ENCODE measurements at regions not wholly inside any gene's neighbourhood (a gene's known extent, or its start where the extent isn't known, plus 50 kb on each side); places are given as distances from the start of the nearest gene placed in this dataset.
A peak's percentile ranks its signal among the peaks of the same experiment; 100 is the strongest.

DNA sequence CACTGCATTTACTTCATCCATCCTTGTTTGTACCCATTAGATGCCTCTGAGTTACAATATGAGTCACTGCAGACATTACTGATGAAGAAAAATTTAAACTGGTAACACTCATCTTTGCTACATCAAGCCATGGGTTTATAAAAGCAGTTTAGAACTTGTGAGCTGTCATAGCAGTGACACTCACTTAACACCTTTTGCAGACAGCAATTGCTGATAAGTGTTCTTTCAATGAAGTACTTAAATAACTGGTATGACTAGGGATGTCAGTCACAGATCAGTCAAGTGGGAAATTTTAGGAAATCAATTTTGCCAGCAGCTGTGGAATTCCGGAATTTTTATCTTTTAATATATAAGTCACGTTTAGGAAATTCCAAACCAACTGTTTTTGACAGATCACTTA lies 643.0 kb downstream of the TBL1XR1 start:
- no peak for DNase-seq
- in situ Hi-C loops (cut with HindIII; ENCODE audit: low pct_ligation_motif_present, low pct_unique_long_range_greater_than_20kb, low sequenced_read_pairs), result no loop called here

DNA sequence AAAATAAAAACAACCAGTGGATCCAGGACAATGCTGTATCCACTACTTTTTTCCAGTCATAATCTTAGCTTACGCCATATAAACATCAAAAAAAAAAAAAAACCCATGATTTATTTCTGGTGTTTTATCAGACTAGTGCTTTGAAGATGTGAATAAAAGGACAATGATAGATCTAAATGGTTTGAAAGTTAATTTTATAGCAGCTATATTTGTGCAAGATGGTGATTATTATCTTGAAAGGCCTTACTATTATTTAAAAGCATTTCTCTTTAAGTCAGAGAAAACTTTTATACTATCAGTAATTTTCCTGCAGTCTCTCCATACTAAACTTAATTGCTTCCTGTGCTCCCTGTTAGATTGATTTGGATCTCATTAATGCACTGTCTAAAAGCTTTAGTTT lies 670.3 kb downstream of the TBL1XR1 start:
- in situ Hi-C loops (cut with HindIII; ENCODE audit: low pct_ligation_motif_present, low pct_unique_long_range_greater_than_20kb, low sequenced_read_pairs), result no loop called here
- no peak for DNase-seq

DNA sequence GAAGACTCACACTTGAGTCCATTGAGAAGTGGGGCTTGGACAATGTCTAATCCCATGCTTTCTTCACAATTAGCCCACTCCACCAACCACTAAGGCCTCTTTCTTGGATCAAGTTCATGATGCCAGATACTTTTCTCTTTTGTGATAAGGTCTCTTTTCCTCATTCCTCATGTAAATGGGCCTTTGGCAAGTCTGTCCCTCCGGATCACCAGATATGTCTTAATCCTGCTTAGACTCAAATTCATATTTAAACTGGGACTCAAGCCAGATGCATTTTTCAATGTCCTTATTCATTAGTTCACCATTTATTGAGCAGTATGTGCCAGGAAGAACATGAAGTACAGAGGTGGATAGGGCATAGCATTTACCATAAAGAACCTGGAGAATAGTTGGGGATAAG lies 671.1 kb downstream of the TBL1XR1 start:
- DNase-seq, result no peak
- in situ Hi-C loops (cut with HindIII; ENCODE audit: low pct_ligation_motif_present, low pct_unique_long_range_greater_than_20kb, low sequenced_read_pairs), result no loop called here

DNA sequence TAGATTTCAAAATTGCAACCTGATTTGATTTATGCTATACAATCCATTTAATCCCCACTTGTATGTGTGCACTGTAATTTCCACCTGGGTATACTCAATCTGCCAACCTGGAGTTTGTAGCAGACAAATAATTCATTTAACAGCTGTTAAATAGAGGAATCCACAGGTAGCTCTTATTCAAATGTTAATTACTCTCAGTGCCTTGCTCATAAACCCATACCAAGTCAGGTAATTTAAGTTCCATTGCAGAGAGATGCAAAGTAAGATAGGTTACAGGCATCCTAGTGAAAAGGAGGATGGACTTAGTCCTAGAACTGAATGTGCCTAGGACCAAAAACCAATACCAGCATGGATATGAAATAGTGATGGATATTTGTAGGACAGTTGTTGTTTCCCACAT lies 674.2 kb downstream of the TBL1XR1 start:
- in situ Hi-C loops (cut with HindIII; ENCODE audit: low pct_ligation_motif_present, low pct_unique_long_range_greater_than_20kb, low sequenced_read_pairs), result no loop called here

DNA sequence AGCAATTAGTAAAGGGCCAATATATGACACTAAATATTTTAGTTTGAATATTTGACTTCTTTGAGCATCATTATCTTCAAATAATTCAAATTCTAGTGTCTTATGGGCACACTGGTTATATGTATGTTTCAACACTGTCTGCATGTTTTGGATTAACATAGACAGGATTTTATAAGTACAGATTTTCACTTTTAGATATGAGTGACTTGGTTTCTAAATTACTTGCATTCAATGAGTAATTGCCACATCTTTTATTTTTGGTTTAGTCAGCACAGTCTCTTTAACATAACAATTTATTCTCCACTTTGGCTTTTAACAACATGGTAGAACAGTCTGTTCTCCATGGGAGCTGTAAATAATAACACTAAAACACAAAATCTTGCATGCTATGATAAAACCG lies 674.8 kb downstream of the TBL1XR1 start:
- in situ Hi-C loops (cut with HindIII; ENCODE audit: low pct_ligation_motif_present, low pct_unique_long_range_greater_than_20kb, low sequenced_read_pairs), result no loop called here
- no peak for DNase-seq

More for the DNA sequence above, 674.2 kb downstream of the TBL1XR1 start:
- DNase-seq, result no peak

DNA sequence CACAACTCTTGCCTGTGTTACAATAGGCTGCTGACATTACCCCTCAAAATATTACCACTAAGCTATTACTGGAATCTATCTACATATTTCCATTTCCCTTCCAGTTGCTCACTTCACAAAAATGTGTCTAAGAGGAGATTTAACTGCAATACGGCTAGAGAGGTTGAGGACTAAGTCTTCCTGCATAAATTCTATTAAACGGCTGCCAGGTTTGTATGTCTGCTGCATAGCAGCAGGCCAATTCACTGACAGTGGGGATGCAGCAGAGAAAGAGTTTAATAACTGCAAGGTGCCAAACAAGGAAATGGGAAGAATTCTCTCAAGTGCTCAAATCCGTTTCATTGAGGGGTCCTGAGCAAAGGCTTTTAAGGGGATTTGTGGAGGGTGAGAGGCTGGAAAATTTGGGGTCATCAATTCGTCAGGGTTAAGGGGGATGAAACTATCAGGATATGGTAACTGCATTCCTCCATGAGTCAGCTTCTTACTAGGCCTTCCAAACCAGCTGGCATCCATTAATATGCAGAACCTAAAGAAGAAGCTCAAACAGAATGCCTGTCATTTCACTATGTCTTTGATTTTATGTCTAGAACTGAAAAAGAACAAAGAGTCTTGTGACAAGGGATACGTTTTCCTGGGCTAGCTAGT lies 675.6 kb downstream of the TBL1XR1 start:
- DNase-seq, result no peak

GRCh38 chr3:176514297-176514696 lies 683.0 kb downstream of the TBL1XR1 start:
- peak; percentile 8 for DNase-seq
- in situ Hi-C loops (cut with HindIII; ENCODE audit: low pct_ligation_motif_present, low pct_unique_long_range_greater_than_20kb, low sequenced_read_pairs), result no loop called here

More for the DNA sequence above, 675.6 kb downstream of the TBL1XR1 start:
- in situ Hi-C loops (cut with HindIII; ENCODE audit: low pct_ligation_motif_present, low pct_unique_long_range_greater_than_20kb, low sequenced_read_pairs), result no loop called here

DNA sequence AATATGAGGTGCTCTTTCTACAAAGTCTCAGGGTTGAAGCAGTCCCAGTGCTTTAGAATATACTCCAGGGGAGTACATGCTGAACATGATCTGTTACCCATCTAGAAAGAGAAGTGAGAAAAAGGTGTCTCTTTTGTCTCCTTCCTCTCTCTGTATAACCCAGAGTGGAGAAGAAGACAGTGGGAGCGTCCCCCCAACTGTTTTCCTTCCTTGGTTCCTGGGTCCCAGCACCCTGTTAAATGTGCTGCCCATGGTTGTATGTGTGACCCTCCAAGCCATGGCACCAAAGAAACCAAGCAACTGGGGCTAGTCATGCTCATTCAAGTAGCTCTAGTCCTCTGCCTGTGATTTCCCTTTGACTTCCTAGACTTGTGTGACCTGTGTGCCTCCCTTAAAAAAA lies 683.7 kb downstream of the TBL1XR1 start:
- no peak for DNase-seq
- in situ Hi-C loops (cut with HindIII; ENCODE audit: low pct_ligation_motif_present, low pct_unique_long_range_greater_than_20kb, low sequenced_read_pairs), result no loop called here

GRCh38 chr3:176512037-176512436 lies 685.2 kb downstream of the TBL1XR1 start:
- in situ Hi-C loops (cut with HindIII; ENCODE audit: low pct_ligation_motif_present, low pct_unique_long_range_greater_than_20kb, low sequenced_read_pairs), result no loop called here
- no peak for DNase-seq

GRCh38 chr3:176510097-176510496 lies 687.2 kb downstream of the TBL1XR1 start:
- DNase-seq, result no peak
- in situ Hi-C loops (cut with HindIII; ENCODE audit: low pct_ligation_motif_present, low pct_unique_long_range_greater_than_20kb, low sequenced_read_pairs), result no loop called here

DNA sequence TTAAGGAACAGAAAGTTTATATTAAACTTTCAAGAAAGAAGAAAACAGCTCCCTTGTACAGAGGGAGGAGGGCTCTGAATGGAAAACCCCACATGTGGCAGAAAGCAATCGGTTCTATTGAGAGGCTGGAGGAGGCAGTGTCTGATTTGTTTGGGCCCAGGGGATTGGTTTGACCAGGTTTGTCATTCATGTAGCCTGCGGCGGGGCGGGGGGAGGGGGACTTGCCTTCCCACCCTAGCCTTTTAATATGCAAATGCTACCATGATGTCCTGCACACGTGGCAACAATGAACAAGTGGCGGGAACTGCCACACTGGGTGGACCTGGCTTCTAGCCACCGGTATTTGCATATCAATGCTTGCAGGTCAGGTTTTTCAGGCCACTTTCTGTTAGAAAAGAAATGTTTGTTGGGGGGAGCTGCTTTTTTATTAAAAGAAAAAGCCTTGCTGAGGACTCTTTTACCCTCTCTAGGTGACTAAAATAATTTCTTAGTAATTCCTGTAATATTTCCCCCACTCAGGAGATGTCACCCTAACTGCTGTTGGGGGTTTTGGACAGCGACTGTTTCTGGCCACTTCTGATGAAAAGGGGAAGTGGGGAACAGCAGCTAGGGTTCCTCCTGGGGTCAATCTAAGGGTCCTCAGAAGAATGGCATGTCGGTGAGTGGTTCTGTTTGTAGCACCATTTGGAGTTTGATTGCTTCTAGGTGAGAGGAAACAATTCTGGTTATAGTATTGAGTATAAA lies 691.2 kb downstream of the TBL1XR1 start:
- in situ Hi-C loops (cut with HindIII; ENCODE audit: low pct_ligation_motif_present, low pct_unique_long_range_greater_than_20kb, low sequenced_read_pairs), result no loop called here
- no peak for DNase-seq

GRCh38 chr3:176491084-176491483 lies 706.2 kb downstream of the TBL1XR1 start:
- DNase-seq, result no peak
- in situ Hi-C loops (cut with HindIII; ENCODE audit: low pct_ligation_motif_present, low pct_unique_long_range_greater_than_20kb, low sequenced_read_pairs), result no loop called here

GRCh38 chr3:176490357-176490756 lies 706.9 kb downstream of the TBL1XR1 start:
- in situ Hi-C loops (cut with HindIII; ENCODE audit: low pct_ligation_motif_present, low pct_unique_long_range_greater_than_20kb, low sequenced_read_pairs), result no loop called here
- DNase-seq, result no peak

GRCh38 chr3:176479248-176479647 lies 718.0 kb downstream of the TBL1XR1 start:
- in situ Hi-C loops (cut with HindIII; ENCODE audit: low pct_ligation_motif_present, low pct_unique_long_range_greater_than_20kb, low sequenced_read_pairs), result no loop called here
- no peak for DNase-seq

GRCh38 chr3:176469694-176470205 lies 727.5 kb downstream of the TBL1XR1 start:
- DNase-seq, result no peak
- in situ Hi-C loops (cut with HindIII; ENCODE audit: low pct_ligation_motif_present, low pct_unique_long_range_greater_than_20kb, low sequenced_read_pairs), result no loop called here

GRCh38 chr3:176463610-176464009 lies 733.7 kb downstream of the TBL1XR1 start:
- DNase-seq, result no peak
- in situ Hi-C loops (cut with HindIII; ENCODE audit: low pct_ligation_motif_present, low pct_unique_long_range_greater_than_20kb, low sequenced_read_pairs), result no loop called here

DNA sequence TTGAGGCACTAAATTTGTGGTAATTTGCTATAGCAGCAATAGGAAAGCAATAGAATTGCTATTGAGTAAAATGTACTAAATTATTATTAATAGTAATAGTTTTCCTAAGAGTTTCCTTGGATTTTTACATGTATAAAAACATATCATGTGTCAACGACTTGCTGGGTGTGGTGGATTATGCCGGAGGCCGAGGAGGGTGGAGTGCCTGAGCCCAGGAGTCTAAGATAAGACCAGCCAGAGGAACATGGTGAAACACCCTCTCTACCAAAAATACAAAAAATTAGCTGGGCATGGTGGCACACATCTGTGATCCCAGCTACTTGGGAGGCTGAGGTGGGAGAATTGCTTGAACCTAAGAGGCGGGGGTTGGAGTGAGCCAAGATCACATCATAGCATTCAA lies 749.9 kb downstream of the TBL1XR1 start:
- DNase-seq, result no peak
- in situ Hi-C loops (cut with HindIII; ENCODE audit: low pct_ligation_motif_present, low pct_unique_long_range_greater_than_20kb, low sequenced_read_pairs), result no loop called here

- DNase-seq, result no peak
- in situ Hi-C loops (cut with HindIII; ENCODE audit: low pct_ligation_motif_present, low pct_unique_long_range_greater_than_20kb, low sequenced_read_pairs), result no loop called here
These were observed 755.0 kb downstream of the TBL1XR1 start for GRCh38 chr3:176442326-176442725.

GRCh38 chr3:176439729-176440128 lies 757.6 kb downstream of the TBL1XR1 start:
- in situ Hi-C loops (cut with HindIII; ENCODE audit: low pct_ligation_motif_present, low pct_unique_long_range_greater_than_20kb, low sequenced_read_pairs), result no loop called here
- DNase-seq, result no peak

DNA sequence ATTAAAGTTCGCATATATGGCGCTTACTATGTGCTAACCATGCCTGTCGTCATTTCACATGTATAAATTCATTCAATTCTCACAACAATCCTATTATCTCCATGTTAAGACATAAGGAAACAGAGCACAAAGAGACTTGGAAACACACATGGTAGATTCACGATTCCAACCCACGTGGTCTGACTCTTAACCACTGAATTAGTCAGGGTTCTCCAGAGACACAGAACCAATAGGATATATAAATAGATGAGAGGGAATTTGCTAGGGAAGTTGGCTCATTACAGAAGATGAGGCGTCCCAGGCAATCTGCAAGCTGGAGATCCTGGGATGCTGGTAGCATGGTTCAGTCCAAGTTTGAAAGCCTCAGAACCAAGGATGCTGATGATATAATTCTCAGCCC lies 765.3 kb downstream of the TBL1XR1 start:
- DNase-seq, result no peak
- in situ Hi-C loops (cut with HindIII; ENCODE audit: low pct_ligation_motif_present, low pct_unique_long_range_greater_than_20kb, low sequenced_read_pairs), result no loop called here
